Activated CD4-positive, alpha-beta T cell treated with anti-CD3 and anti-CD28 coated beads, Interleukin-2, amount 10 ng/mL, durations not matched to agents 7 days and 5 days (primary cell): ENCODE measurements at regions not wholly inside any gene's neighbourhood (a gene's known extent, or its start where the extent isn't known, plus 50 kb on each side); places are given as distances from the start of the nearest gene placed in this dataset.
"Not testable (repeated sequence)": the region's sequence is repeated elsewhere in the genome, so short reads cannot be mapped to it uniquely, and the experiment has no call there.

Experiments used
- CTCF ChIA-PET: fragments of 350-600 bp; sonication (Branson Sonifier 250); formaldehyde crosslinking; loops from one replicate; lab custom pipeline; 2021; ENCODE audit warnings: antibody characterized with exemption; lab: Charles Lee
- POLR2A ChIA-PET: fragments of 350-600 bp; sonication (Branson Sonifier 250); formaldehyde crosslinking; loops from one replicate; lab custom pipeline; 2021; ENCODE audit warnings: antibody characterized with exemption; lab: Charles Lee
- DNase-seq: peaks from one replicate; pipeline ENCODE4 v3.0.0-alpha.2; 2020
- H3K27ac Mint-ChIP-seq: one replicate; pipeline ENCODE4 v1.8.0; 2021; ENCODE audit warnings: mild to moderate bottlenecking, moderate library complexity, mixed read lengths
- H3K27me3 Mint-ChIP-seq: one replicate; pipeline ENCODE4 v1.8.0; 2021; ENCODE audit warnings: mixed read lengths
- H3K36me3 Mint-ChIP-seq: one replicate; pipeline ENCODE4 v1.8.0; 2021; ENCODE audit warnings: low read depth, mixed read lengths
- H3K4me1 Mint-ChIP-seq: one replicate; pipeline ENCODE4 v1.8.0; 2021; ENCODE audit warnings: mixed read lengths
- H3K4me3 Mint-ChIP-seq: one replicate; pipeline ENCODE4 v1.8.0; 2021; ENCODE audit warnings: mild to moderate bottlenecking, moderate library complexity, mixed read lengths
- H3K9me3 Mint-ChIP-seq: one replicate; pipeline ENCODE4 v1.8.0; 2021; ENCODE audit warnings: mixed read lengths

DNA sequence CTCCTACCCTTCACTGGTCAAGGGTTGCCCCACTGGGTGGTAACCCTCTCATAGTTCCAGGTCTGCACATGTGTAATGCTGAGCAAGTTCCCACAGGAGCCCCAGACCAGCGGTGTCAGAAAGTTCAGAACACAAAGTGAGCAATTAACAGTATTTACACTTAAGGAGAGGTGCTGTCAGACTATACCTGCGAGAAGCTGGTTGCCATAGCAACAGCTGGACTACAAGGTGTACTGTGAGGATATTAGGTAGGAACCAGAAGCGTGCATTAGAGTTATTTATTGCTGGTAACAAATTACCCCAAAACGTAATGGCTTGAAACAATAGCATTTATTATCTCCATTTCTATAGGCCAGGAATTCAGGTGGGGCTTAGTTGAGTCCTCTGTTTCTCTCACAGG is 317.0 kb upstream of the RPS23 start:
- POLR2A ChIA-PET = no interaction called here

DNA sequence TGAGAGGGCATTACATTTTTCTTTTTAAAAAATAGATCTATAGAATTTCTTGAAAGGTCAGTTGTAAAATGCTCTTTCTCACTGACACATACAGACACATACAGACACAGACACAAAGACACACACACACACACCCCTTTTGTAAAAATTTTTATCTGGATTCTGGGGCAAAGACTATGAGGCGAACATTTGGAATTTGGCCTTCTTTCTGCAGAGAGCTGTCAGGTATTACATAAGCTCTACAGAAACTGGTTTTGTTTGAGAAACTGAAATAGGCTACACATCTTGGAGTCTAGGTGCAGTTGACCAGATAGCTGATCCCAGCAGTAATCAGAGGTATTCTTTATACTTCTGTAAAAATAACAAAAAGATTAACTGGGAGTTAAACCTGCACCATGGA is 315.9 kb upstream of the RPS23 start:
- ChIA-PET POLR2A (no interaction called here), CTCF (no interaction called here)
- no peak overlapping the region for H3K27ac Mint-ChIP-seq
- H3K9me3 Mint-ChIP-seq = no peaks in the 10 kb centered on the region
- H3K4me1 Mint-ChIP-seq = no peaks in the 10 kb centered on the region
- H3K4me3 Mint-ChIP-seq = no peak overlapping the region
- no peak for DNase-seq
- H3K36me3 Mint-ChIP-seq = no peaks in the 10 kb centered on the region
- peaks cover 21% of the 10 kb centered on the region for H3K27me3 Mint-ChIP-seq

More for the DNA sequence above, 317.0 kb upstream of the RPS23 start:
- H3K4me3 Mint-ChIP-seq = no peak overlapping the region
- no peak for DNase-seq
- no peaks in the 10 kb centered on the region for H3K4me1 Mint-ChIP-seq
- H3K36me3 Mint-ChIP-seq = no peaks in the 10 kb centered on the region
- no peak overlapping the region for H3K27ac Mint-ChIP-seq
- CTCF ChIA-PET = no interaction called here
- peaks cover 24% of the 10 kb centered on the region for H3K27me3 Mint-ChIP-seq
- H3K9me3 Mint-ChIP-seq = no peaks in the 10 kb centered on the region

DNA sequence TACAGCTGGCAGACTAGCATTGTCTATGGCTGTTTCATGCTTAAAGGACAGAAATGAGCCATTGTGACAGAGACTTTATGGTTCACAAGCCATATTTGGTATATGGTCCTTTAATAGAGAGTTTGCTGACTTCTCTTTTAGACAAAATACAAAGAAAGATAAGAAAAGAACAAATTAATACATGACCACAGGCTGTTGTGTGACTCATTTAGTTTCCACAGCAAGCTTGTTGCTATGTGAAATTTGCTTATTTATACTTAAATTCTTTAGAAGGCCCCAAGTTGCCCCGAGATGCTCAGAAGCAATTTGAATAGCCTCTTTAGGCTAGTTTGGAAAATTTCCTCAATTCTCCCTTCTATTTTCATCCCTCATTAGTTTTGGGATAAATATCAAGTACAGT is 315.3 kb upstream of the RPS23 start:
- POLR2A ChIA-PET = no interaction called here
- H3K27me3 Mint-ChIP-seq = peaks cover 16% of the 10 kb centered on the region
- H3K27ac Mint-ChIP-seq = no peak overlapping the region
- H3K9me3 Mint-ChIP-seq = no peaks in the 10 kb centered on the region
- no peaks in the 10 kb centered on the region for H3K36me3 Mint-ChIP-seq
- DNase-seq = no peak
- H3K4me3 Mint-ChIP-seq = no peak overlapping the region
- no peaks in the 10 kb centered on the region for H3K4me1 Mint-ChIP-seq
- CTCF ChIA-PET = no interaction called here

DNA sequence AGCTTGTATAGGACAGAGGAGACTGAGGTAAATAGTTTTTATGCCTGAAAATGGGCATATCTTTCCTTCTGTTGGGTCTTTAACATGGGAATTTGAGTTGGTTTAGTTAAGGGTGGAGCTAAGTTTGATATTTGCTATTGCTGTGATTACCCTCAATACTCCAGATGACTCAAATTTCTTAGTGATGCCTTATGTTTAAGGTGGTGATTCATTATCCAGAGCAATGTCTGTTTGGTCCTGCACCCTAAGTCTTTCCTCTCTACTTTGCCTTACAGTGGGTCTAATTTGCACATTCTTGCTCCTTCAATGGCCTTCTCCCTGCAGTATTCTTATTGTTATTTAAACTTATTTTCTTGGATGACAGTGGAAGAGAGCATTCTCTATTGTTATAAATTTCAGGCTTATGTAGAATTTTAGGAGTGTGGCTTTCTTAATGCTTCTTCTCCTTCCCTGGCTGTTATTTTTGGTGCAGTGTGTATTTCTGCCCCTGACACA is 312.9 kb upstream of the RPS23 start:
- no peak overlapping the region for H3K4me3 Mint-ChIP-seq
- no peaks in the 10 kb centered on the region for H3K9me3 Mint-ChIP-seq
- no peaks in the 10 kb centered on the region for H3K36me3 Mint-ChIP-seq
- DNase-seq = no peak
- H3K27me3 Mint-ChIP-seq = peaks cover 13% of the 10 kb centered on the region
- no peak overlapping the region for H3K27ac Mint-ChIP-seq
- ChIA-PET POLR2A (no interaction called here), CTCF (no interaction called here)
- no peaks in the 10 kb centered on the region for H3K4me1 Mint-ChIP-seq

DNA sequence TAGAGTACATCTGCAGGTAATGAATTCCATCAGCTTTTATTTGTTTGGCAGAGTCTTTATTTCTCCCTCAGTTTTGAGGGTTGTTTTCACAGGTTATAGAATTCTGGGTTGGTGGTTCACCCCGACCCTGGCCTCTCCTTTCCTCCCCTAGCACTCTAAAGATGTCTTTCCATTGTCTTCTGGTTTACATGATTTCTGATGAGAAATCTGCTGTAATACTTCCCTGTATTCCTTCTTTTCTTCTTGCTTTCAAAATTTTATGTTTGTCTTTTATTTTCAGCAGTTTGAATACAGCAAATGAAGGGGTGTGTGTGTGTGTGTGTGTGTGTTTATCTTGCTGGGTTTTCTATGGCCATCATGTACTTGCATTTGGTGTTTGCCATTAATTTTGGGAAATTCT is 312.0 kb upstream of the RPS23 start:
- no peaks in the 10 kb centered on the region for H3K9me3 Mint-ChIP-seq
- H3K36me3 Mint-ChIP-seq = no peaks in the 10 kb centered on the region
- ChIA-PET CTCF (no interaction called here), POLR2A (no interaction called here)
- H3K4me1 Mint-ChIP-seq = no peaks in the 10 kb centered on the region
- no peak overlapping the region for H3K27ac Mint-ChIP-seq
- H3K4me3 Mint-ChIP-seq = no peak overlapping the region
- peaks cover 13% of the 10 kb centered on the region for H3K27me3 Mint-ChIP-seq
- no peak for DNase-seq

DNA sequence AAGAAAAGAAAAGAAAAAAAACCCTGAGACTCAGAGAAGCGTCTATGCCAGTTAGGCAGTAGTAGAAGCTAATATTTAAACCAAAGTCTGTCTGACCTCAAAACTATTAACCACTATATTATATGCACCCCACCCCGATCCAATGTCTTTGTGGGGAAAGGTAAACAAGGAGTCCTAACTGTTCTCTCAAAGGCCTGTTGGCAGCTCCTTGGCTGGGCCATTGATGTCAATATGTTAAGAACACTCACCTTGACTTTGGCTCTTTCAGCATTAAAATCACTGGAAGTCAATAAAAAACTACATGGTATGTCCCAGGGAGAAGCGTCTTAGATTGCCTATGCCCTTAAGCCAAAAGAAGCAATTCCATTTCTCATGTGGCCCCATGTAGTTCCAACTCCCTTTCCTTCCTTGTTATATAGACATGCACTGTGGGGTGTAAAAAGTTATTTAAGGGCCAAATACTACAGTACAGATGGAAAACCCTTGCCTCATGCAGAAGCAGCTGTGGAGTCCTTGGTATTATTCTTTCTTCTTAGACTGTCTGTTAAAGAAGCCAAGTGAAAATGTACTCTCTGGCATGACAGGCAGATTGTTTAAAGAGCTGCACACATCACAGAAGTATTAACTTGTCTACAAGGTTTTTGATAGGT is 308.6 kb upstream of the RPS23 start:
- POLR2A ChIA-PET = no interaction called here
- H3K27me3 Mint-ChIP-seq = peaks cover 19% of the 10 kb centered on the region
- CTCF ChIA-PET = interaction anchor here (1.1 kb wide), 1 partner anchor 10 kb away, joined by 4 read pairs; no protein-coding TSS in a partner anchor
- H3K4me3 Mint-ChIP-seq = no peak overlapping the region
- no peak for DNase-seq
- H3K27ac Mint-ChIP-seq = no peak overlapping the region
- peaks cover 9% of the 10 kb centered on the region for H3K9me3 Mint-ChIP-seq
- no peaks in the 10 kb centered on the region for H3K36me3 Mint-ChIP-seq
- H3K4me1 Mint-ChIP-seq = no peaks in the 10 kb centered on the region

DNA sequence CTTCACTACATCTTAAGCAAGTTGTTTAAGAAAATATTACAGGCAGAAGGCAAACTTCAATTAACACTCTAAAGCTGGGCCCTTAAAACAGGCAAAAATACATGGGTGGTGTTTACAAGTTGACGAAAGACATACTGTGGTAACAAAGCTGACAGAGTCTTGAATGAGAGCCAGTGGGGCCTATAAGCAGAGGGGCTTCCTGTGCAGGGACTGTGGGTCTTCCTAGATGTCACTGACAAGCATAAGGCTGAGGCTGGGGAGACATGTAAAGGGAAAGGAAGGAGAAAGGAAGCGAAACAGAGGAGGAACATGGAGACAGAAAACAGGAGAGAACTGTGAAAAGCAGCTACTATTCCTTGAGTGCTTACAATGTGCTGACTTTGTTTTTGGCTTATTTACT is 308.0 kb upstream of the RPS23 start:
- CTCF ChIA-PET = interaction anchor here (1.1 kb wide), 1 partner anchor 9 kb away, joined by 4 read pairs; no protein-coding TSS in a partner anchor
- Mint-ChIP-seq H3K27me3 (peaks cover 14% of the 10 kb centered on the region), H3K36me3 (no peaks in the 10 kb centered on the region), H3K4me1 (no peaks in the 10 kb centered on the region), H3K4me3 (no peak overlapping the region), H3K9me3 (peaks cover 9% of the 10 kb centered on the region), H3K27ac (no peak overlapping the region)
- POLR2A ChIA-PET = no interaction called here
- DNase-seq = no peak

DNA sequence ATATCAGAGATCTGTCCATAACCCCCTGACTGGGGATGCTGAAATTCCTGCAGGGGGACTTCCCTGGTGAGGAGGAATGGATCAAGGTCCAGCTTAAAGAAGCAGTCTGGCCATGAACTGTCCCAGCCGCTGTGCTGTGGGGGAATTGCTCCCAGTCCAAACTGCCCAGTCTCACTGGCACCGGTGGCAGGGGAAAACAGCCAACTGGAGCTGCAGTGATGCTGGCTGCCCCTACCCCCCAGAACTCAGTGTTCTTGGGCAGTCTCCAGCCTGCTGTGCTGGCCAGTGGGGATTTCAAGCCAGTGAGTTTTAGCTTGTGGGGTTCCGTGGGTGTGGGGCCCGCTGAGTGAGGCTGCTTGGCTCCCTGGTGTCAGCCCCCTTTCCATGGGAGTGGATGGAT is 306.5 kb upstream of the RPS23 start:
- CTCF ChIA-PET = interaction anchor here (0.9 kb wide), 1 partner anchor 192 kb away, joined by 3 read pairs; no protein-coding TSS in a partner anchor
- Mint-ChIP-seq H3K4me1 (no peaks in the 10 kb centered on the region), H3K4me3 (no peak overlapping the region), H3K27me3 (peaks cover 7% of the 10 kb centered on the region), H3K9me3 (peaks cover 9% of the 10 kb centered on the region), H3K36me3 (no peaks in the 10 kb centered on the region), H3K27ac (no peak overlapping the region)
- no peak for DNase-seq
- POLR2A ChIA-PET = no interaction called here

DNA sequence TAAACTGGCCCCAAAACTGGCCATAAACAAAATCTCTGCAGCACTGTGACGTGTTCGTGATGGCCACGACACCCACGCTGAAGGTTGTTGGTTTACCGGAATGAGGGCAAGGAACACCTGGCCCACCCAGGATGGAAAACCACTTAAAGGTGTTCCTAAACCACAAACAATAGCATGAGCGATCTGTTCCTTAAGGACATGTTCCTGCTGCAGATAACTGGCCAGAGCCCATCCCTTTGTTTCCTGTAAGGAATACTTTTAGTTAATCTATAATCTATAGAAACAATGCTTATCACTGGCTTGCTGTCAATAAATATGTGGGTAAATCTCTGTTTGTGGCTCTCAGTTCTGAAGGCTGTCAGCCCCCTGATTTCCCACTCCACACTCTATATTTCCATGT is 305.2 kb upstream of the RPS23 start:
- H3K9me3 Mint-ChIP-seq, H3K4me3 Mint-ChIP-seq, H3K36me3 Mint-ChIP-seq, DNase-seq, CTCF ChIA-PET, POLR2A ChIA-PET, H3K4me1 Mint-ChIP-seq, H3K27me3 Mint-ChIP-seq, H3K27ac Mint-ChIP-seq: not testable (repeated sequence)

DNA sequence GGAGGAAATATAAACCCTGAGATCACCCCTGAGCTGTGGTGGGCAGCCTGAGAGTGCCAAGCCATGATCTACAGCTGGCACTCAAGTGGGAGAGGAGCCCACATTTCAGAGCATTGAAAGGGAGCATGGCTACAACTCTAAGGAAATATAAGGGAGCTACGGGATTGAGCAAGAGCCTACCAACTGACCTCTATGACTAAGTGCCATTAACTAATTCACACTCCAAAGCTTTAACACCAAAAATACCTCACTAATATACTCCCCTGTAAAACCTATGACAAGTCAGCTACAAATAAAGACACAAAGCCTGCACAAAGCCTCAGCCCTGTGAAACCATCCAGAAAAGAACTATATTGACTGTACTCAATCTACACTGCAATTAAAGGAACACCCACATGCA is 286.8 kb upstream of the RPS23 start:
- ChIA-PET CTCF (no interaction called here), POLR2A (no interaction called here)
- peaks cover 5% of the 10 kb centered on the region for H3K9me3 Mint-ChIP-seq
- H3K4me3 Mint-ChIP-seq = no peak overlapping the region
- H3K4me1 Mint-ChIP-seq = no peaks in the 10 kb centered on the region
- peaks cover 1% of the 10 kb centered on the region for H3K36me3 Mint-ChIP-seq
- H3K27ac Mint-ChIP-seq = no peak overlapping the region
- no peak for DNase-seq
- H3K27me3 Mint-ChIP-seq = peaks cover 19% of the 10 kb centered on the region

DNA sequence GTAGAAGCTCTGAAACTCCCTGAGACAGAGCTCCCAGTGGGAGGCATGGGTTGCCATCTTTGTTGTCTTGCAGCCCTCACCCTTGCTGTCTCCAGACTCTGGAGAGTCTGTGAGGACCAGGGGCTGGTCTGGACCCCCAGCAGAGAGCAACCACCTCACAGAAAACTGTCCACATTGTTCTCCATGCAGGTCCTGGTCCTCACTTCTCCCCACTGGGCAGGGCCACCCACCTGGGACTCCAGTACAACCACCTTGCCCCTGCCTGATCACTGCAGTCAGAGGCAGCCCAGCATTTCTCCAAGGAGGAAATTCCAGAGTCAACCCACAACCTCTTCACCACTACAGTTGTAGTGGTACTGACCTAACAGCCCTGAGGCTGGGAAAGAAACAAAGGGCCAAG is 285.6 kb upstream of the RPS23 start:
- H3K36me3 Mint-ChIP-seq = peaks cover 1% of the 10 kb centered on the region
- CTCF ChIA-PET = interaction anchor here (0.9 kb wide), 1 partner anchor 10 kb away, joined by 3 read pairs; no protein-coding TSS in a partner anchor

DNA sequence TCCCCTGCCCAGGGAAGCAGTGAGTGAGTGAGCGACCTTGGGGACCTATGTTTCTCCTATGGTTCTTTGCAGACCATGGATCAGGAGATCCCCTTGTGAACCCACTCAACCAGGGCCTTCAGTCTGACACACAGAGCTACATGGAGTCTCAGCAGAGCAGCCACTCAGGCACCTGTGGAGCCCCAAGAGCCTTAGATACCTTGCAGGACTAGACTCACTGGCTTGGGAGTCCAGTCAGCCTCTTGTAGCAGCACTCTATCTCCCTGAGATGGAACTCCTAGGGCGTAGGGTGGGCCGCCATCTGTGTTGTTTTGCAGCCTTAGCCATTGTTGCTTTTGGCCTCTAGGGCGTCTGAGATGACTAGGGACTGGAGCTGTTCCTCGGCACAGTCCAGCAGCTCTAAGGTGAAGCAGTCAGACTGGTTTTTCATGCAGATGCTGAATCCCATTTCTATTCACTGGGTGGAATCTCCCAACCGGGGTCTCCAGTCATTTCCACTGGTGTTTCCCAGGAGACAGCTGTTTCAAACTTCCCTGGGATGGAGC is 284.6 kb upstream of the RPS23 start:
- H3K4me3 Mint-ChIP-seq = no peak overlapping the region
- ChIA-PET POLR2A (interaction anchor here (0.7 kb wide), 1 partner anchor 592 kb away, joined by 3 read pairs; no protein-coding TSS in a partner anchor), CTCF (interaction anchor here (1.3 kb wide), 1 partner anchor 17 kb away, joined by 3 read pairs; no protein-coding TSS in a partner anchor)

More for the DNA sequence above, 285.6 kb upstream of the RPS23 start:
- POLR2A ChIA-PET = no interaction called here
- Mint-ChIP-seq H3K27ac (no peak overlapping the region), H3K4me3 (no peak overlapping the region), H3K4me1 (no peaks in the 10 kb centered on the region), H3K9me3 (peaks cover 5% of the 10 kb centered on the region), H3K27me3 (peaks cover 18% of the 10 kb centered on the region)
- DNase-seq = no peak

DNA sequence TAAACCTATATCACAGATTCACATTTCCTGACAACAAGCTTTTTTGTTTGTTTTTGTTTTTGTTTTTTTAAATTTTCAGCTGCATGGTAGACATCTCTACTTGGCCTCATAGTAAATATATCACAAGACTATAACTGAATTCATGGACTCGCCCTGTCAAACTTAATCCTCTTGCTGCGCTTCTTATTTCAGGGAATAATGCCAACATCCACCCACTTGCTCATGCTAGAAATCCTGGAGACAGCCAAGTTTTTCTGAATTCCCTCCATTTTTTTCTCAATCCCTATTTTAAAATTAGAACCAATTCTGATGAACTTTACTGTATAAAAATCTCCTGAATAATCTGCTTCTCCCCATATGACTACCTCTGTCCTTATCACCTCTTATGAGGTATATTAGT is 283.6 kb upstream of the RPS23 start:
- ChIA-PET CTCF (interaction anchor here (1.3 kb wide), 1 partner anchor 16 kb away, joined by 3 read pairs; no protein-coding TSS in a partner anchor), POLR2A (no interaction called here)
- Mint-ChIP-seq H3K36me3 (peaks cover 1% of the 10 kb centered on the region), H3K27me3 (peaks cover 7% of the 10 kb centered on the region), H3K9me3 (peaks cover 5% of the 10 kb centered on the region), H3K4me3 (no peak overlapping the region), H3K27ac (no peak overlapping the region), H3K4me1 (no peaks in the 10 kb centered on the region)
- DNase-seq = no peak

More for the DNA sequence above, 284.6 kb upstream of the RPS23 start:
- Mint-ChIP-seq H3K27ac (no peak overlapping the region), H3K4me1 (no peaks in the 10 kb centered on the region), H3K36me3 (peaks cover 1% of the 10 kb centered on the region), H3K9me3 (peaks cover 5% of the 10 kb centered on the region), H3K27me3 (peaks cover 13% of the 10 kb centered on the region)
- no peak for DNase-seq
